NB4 (cell line): ENCODE measurements at regions not wholly inside any gene's neighbourhood (a gene's known extent, or its start where the extent isn't known, plus 50 kb on each side); places are given as distances from the start of the nearest gene placed in this dataset.

Experiments used
- CTCF ChIP-seq: IDR thresholded peaks from one replicate; pipeline ENCODE4 v1.5.1; 2012; ENCODE audit warnings: low read depth, low read length
- MAX ChIP-seq: IDR thresholded peaks from 2 replicates; pipeline ENCODE4 v1.6.1; 2011; ENCODE audit warnings: low read depth, low read length
- POLR2A ChIP-seq: IDR thresholded peaks from 2 replicates; pipeline ENCODE4 v1.6.1; 2011; ENCODE audit warnings: mild to moderate bottlenecking; ENCODE audit not compliant: insufficient read length; ENCODE audit errors: extremely low read depth

GRCh38 chr4:20106921-20107320, 144.8 kb upstream of the SLIT2 start:
- TF ChIP-seq MAX (no peak), POLR2A (no peak), CTCF (no peak)
